K562 (cell line): ENCODE measurements at regions not wholly inside any gene's neighbourhood (a gene's known extent, or its start where the extent isn't known, plus 50 kb on each side); places are given as distances from the start of the nearest gene placed in this dataset.

Source experiments
- ATAC-seq: fragments of 200-7000 bp; cut with Tn5 transposase; 3 replicates; pipeline ENCODE4 v1.9.1; 2020; ENCODE audit warnings: moderate library complexity
- BruUV-seq: library from RNA; stranded (reverse); fragments of 400-500 nt; replicated peaks from 2 replicates; lab custom pipeline; 2021; lab: Mats Ljungman, UMichigan
- CTCF ChIA-PET: fragments of 300-600 bp; formaldehyde crosslinking; extraction: SDS; loops from one replicate; lab custom pipeline; 2021; ENCODE audit warnings: low intra/inter-chr PET ratio; lab: Yijun Ruan, JAX
- POLR2A ChIA-PET: fragments of 300-600, 350-650 bp; sonication (Branson Sonifier 250); formaldehyde crosslinking; extraction: SDS; loops from one replicate; lab custom pipeline; 2021; ENCODE audit warnings: antibody characterized with exemption, inconsistent platforms; lab: Yijun Ruan, JAX
- DNase-seq, 4 experiments: peaks; one replicate each; pipeline versions ENCODE4 v3.0.0 to v3.0.0-alpha.2; 2011 to 2018; ENCODE audit warnings: low spot score in 3 of 4, mixed read lengths in 3 of 4; ENCODE audit errors: extremely low read depth in 1 of 4
- FAIRE-seq: peaks from 2 replicates; lab custom pipeline; 2011; peaks lifted over from hg19 to GRCh38; lab: Jason Lieb, UNC
- H2AFZ ChIP-seq: 2 replicates; pipeline ENCODE4 v1.6.0; 2011; ENCODE audit warnings: low read depth, low read length, control low read depth, inconsistent platforms
- H3K27ac ChIP-seq: fragments of 200-600 bp; 3 replicates; pipeline ENCODE4 v1.8.0; 2011; ENCODE audit warnings: low read depth, mild to moderate bottlenecking, control low read depth, inconsistent platforms, low read length, moderate library complexity, mixed read lengths; ENCODE audit errors: extremely low read depth
- H3K27me3 ChIP-seq, 2 experiments: fragments of 300-600 bp in 1 of 2; 2 replicates in 1 of 2; 3 replicates in 1 of 2; pipeline versions ENCODE4 v1.6.0 to v1.8.0; 2011; ENCODE audit warnings: inconsistent platforms in 2 of 2, low read length in 2 of 2, mild to moderate bottlenecking in 1 of 2, mixed read lengths in 1 of 2, moderate library complexity in 1 of 2; ENCODE audit not compliant: control insufficient read depth in 2 of 2, insufficient read depth in 2 of 2
- H3K36me3 ChIP-seq: fragments of 300-600 bp; 3 replicates; pipeline ENCODE4 v1.8.0; 2011; ENCODE audit warnings: mild to moderate bottlenecking, low read length, inconsistent platforms; ENCODE audit not compliant: control insufficient read depth, insufficient read depth
- H3K4me1 ChIP-seq, 2 experiments: fragments of 200-600 bp in 1 of 2; replicated peaks in 1 of 2; 2 replicates in 1 of 2; 3 replicates in 1 of 2; pipeline versions ENCODE4 v1.5.1 to v1.8.0; 2011; ENCODE audit warnings: inconsistent platforms in 2 of 2, low read length in 2 of 2, mild to moderate bottlenecking in 1 of 2, mixed read lengths in 1 of 2, moderate library complexity in 1 of 2; ENCODE audit not compliant: control insufficient read depth in 2 of 2, insufficient read depth in 2 of 2
- H3K4me2 ChIP-seq: 2 replicates; pipeline ENCODE4 v1.6.1; 2011; ENCODE audit warnings: low read length, control low read depth, inconsistent platforms, mixed read lengths; ENCODE audit not compliant: insufficient read depth
- H3K4me3 ChIP-seq: fragments of 200-600 bp; sonication (generic), shearing (Covaris generic); 2 replicates; pipeline ENCODE4 v1.5.1; 2016; ENCODE audit warnings: control low read depth, inconsistent platforms
- H3K79me2 ChIP-seq: fragments of 200-600 bp; 3 replicates; pipeline ENCODE4 v1.8.0; 2011; ENCODE audit warnings: low read length, inconsistent platforms; ENCODE audit not compliant: control insufficient read depth, insufficient read depth
- H3K9ac ChIP-seq, 2 experiments: 2 replicates each; pipeline versions ENCODE4 v1.6.0 to v1.6.1; 2011; ENCODE audit warnings: low read depth in 2 of 2, low read length in 2 of 2, control low read depth in 1 of 2, inconsistent platforms in 1 of 2, mild to moderate bottlenecking in 1 of 2, mixed read lengths in 1 of 2; ENCODE audit not compliant: insufficient read depth in 1 of 2
- H3K9me1 ChIP-seq: one replicate; pipeline ENCODE4 v1.6.0; 2011; ENCODE audit warnings: inconsistent platforms, mild to moderate bottlenecking, low read length, moderate library complexity; ENCODE audit not compliant: control insufficient read depth, insufficient read depth
- H3K9me3 ChIP-seq: replicated peaks from 2 replicates; pipeline ENCODE4 v1.5.1; 2011; ENCODE audit warnings: low read depth, low read length, inconsistent platforms; ENCODE audit not compliant: control insufficient read depth, insufficient read depth
- H4K20me1 ChIP-seq: replicated peaks from 2 replicates; pipeline ENCODE4 v1.6.1; 2011; ENCODE audit warnings: low read length, inconsistent platforms, mixed read lengths; ENCODE audit not compliant: control insufficient read depth, insufficient read depth
- FOXA3 ChIP-seq, 2 experiments: fragments of 450-650 bp in 1 of 2; sonication (generic) in 1 of 2; formaldehyde crosslinking; IDR thresholded peaks in 1 of 2; conservative IDR thresholded peaks in 1 of 2; 2 replicates each; pipeline versions ENCODE4 v1.4.0 to v1.8.0; 2020 to 2022; ENCODE audit warnings: mild to moderate bottlenecking in 2 of 2, missing genetic modification reagents in 1 of 2
- FOXK2 ChIP-seq, 2 experiments: fragments of 450-650 bp; IDR thresholded peaks in 1 of 2; conservative IDR thresholded peaks in 1 of 2; 2 replicates each; pipeline ENCODE4 v1.6.1; 2016; ENCODE audit warnings: low read depth in 2 of 2, mild to moderate bottlenecking in 1 of 2
- HDAC6 ChIP-seq: IDR thresholded peaks from 2 replicates; pipeline ENCODE4 v1.6.1; 2012; ENCODE audit warnings: low read depth, mild to moderate bottlenecking, control low read depth, inconsistent platforms, low read length, moderate library complexity
- MEIS2 ChIP-seq: fragments of 450-650 bp; IDR thresholded peaks from 2 replicates; pipeline ENCODE4 v1.6.1; 2014; ENCODE audit warnings: mild to moderate bottlenecking; ENCODE audit not compliant: partially characterized antibody
- NEUROD1 ChIP-seq: fragments of 150-350 bp; IDR thresholded peaks from 2 replicates; pipeline ENCODE4 v1.6.1; 2014; ENCODE audit warnings: borderline replicate concordance, low read length, low read depth; ENCODE audit not compliant: partially characterized antibody
- NFE2L1 ChIP-seq: fragments of 450-650 bp; IDR thresholded peaks from 2 replicates; pipeline ENCODE4 v1.6.1; 2016; ENCODE audit warnings: missing genetic modification characterization, low read depth, mild to moderate bottlenecking, missing compliant biosample characterization, moderate library complexity, borderline replicate concordance
- POU5F1 ChIP-seq: fragments of 150-350 bp; IDR thresholded peaks from 2 replicates; pipeline ENCODE4 v1.6.1; 2014; ENCODE audit warnings: borderline replicate concordance, low read length, low read depth, mild to moderate bottlenecking; ENCODE audit not compliant: partially characterized antibody
- SLC30A9 ChIP-seq: fragments of 250-450 bp; sonication (Bioruptor Pico); IDR thresholded peaks from 2 replicates; pipeline ENCODE4 v1.8.0; 2022; ENCODE audit warnings: mild to moderate bottlenecking, moderate library complexity
- SMARCA5 ChIP-seq: fragments of 450-650 bp; IDR thresholded peaks from 2 replicates; pipeline ENCODE4 v1.6.1; 2016
- SRF ChIP-seq, 2 experiments: fragments of 250-450, 450-650 bp in 1 of 2; sonication (Bioruptor Pico) in 1 of 2; sonication (generic) in 1 of 2; formaldehyde crosslinking; IDR thresholded peaks; 2 replicates each; pipeline versions ENCODE4 v1.5.0 to v1.5.1; 2020 to 2022; ENCODE audit warnings: mild to moderate bottlenecking in 1 of 2, missing genetic modification reagents in 1 of 2
- ZC3H11A ChIP-seq: IDR thresholded peaks from 2 replicates; pipeline ENCODE4 v1.6.1; 2012; ENCODE audit warnings: low read depth, low read length, improper control_type of control experiment
- ZNF3 ChIP-seq: fragments of 250-450 bp; sonication (Bioruptor Pico); IDR thresholded peaks from 2 replicates; pipeline ENCODE4 v1.5.0; 2021; ENCODE audit warnings: mild to moderate bottlenecking, moderate library complexity
- ZNF347 ChIP-seq: fragments of 450-650 bp; formaldehyde crosslinking; IDR thresholded peaks from 2 replicates; pipeline ENCODE4 v1.4.0; 2020; ENCODE audit warnings: low read depth, mild to moderate bottlenecking, moderate library complexity
- ZNF507 ChIP-seq: conservative IDR thresholded peaks from 2 replicates; pipeline ENCODE4 v1.6.1; 2017; ENCODE audit warnings: missing genetic modification characterization, missing compliant biosample characterization
- ZNF644 ChIP-seq: fragments of 200-800 bp; sonication (Bioruptor generic); IDR thresholded peaks from 2 replicates; pipeline ENCODE4 v1.6.1; 2016; ENCODE audit warnings: low read depth, missing genetic modification characterization, missing compliant biosample characterization
- WGBS: fragments of 100-300 bp; shearing (Covaris generic); methylation state at CpG from one replicate; pipeline ENCODE4 v1.1.6; 2016; ENCODE audit warnings: low coverage, mixed read lengths; ENCODE audit not compliant: insufficient coverage; ENCODE audit errors: missing lambda C conversion rate; 5-methylcytosine and 5-hydroxymethylcytosine counted together
- in situ Hi-C: fragments of 300-500 bp; cut with MboI; formaldehyde crosslinking; loops from 4 replicates; pipeline ENCODE4 v1.15.0; 2018; ENCODE audit warnings: inconsistent platforms, mixed read lengths
- intact Hi-C: fragments of 100-400 bp; cut with micrococcal nuclease; formaldehyde crosslinking; loops from 2 replicates; pipeline ENCODE4 v1.14.2; 2022
- TF ChIP-seq, protein P1 (sequence below): fragments of 450-650 bp; formaldehyde crosslinking; IDR thresholded peaks from 2 replicates; pipeline ENCODE4 v1.4.0; 2022; ENCODE audit warnings: missing genetic modification characterization
- TF ChIP-seq, protein P2 (sequence below): sonication (generic); formaldehyde crosslinking; IDR thresholded peaks from 2 replicates; pipeline ENCODE4 v1.8.0; 2023; ENCODE audit warnings: missing genetic modification reagents, mild to moderate bottlenecking, borderline replicate concordance

DNA sequence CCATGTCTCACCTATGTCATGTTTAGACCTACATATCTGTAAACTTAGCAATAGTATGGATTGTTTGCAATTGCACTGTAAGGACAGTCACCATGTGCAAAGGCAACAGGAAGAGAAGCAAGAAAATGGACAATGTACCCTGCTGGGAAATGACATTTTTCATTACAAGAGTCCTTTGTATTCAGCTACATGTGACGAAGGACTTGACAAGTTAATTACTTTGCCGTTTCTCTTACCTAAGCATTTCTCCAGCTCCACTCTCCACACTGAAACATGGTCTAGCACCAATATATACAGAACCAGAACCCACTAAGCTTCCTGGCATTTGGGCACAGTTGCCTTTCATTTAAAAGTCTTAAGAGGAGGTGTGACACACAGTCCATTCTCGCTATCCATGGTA, 76.6 kb upstream of the PFKP start:
- Histone ChIP-seq H3K36me3 (no peaks in the 10 kb centered on the region), H3K4me3 (no peak overlapping the region), H4K20me1 (no peaks in the 10 kb centered on the region), H3K4me1 (peaks cover 5% of the 10 kb centered on the region in 2 experiments; a peak in 2 of 5 replicates), H3K27me3 (peaks cover 14 to 31% of the 10 kb centered on the region in 2 experiments; a peak in 4 of 5 replicates), H3K4me2 (no peak overlapping the region), H3K9ac (no peak overlapping the region), H3K9me3 (no peaks in the 10 kb centered on the region; the same call in 1 of the 2 replicates), H3K27ac (no peak overlapping the region), H3K79me2 (no peaks in the 10 kb centered on the region), H2AFZ (no peak overlapping the region), H3K9me1 (no peaks in the 10 kb centered on the region)
- DNase-seq (no peak), ATAC-seq (no peak), FAIRE-seq (no peak)
- in situ Hi-C loops (no loop called here), intact Hi-C loops (no loop called here)
- ChIA-PET CTCF (no interaction called here), POLR2A (interaction anchor here (0.6 kb wide), 1 partner anchor 346 kb away, joined by 3 read pairs; no protein-coding TSS in a partner anchor)
- no TSS peak for BruUV-seq
- WGBS, result 1% methylated on average over 3 of the region's 3 CpGs
- TF ChIP-seq, protein P1, sequence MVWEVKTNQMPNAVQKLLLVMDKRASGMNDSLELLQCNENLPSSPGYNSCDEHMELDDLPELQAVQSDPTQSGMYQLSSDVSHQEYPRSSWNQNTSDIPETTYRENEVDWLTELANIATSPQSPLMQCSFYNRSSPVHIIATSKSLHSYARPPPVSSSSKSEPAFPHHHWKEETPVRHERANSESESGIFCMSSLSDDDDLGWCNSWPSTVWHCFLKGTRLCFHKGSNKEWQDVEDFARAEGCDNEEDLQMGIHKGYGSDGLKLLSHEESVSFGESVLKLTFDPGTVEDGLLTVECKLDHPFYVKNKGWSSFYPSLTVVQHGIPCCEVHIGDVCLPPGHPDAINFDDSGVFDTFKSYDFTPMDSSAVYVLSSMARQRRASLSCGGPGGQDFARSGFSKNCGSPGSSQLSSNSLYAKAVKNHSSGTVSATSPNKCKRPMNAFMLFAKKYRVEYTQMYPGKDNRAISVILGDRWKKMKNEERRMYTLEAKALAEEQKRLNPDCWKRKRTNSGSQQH (CRISPR knock-in tag), result no peak
- no peak for TF ChIP-seq NFE2L1 (tag)
- no peak for TF ChIP-seq ZNF3
- TF ChIP-seq, protein P2, sequence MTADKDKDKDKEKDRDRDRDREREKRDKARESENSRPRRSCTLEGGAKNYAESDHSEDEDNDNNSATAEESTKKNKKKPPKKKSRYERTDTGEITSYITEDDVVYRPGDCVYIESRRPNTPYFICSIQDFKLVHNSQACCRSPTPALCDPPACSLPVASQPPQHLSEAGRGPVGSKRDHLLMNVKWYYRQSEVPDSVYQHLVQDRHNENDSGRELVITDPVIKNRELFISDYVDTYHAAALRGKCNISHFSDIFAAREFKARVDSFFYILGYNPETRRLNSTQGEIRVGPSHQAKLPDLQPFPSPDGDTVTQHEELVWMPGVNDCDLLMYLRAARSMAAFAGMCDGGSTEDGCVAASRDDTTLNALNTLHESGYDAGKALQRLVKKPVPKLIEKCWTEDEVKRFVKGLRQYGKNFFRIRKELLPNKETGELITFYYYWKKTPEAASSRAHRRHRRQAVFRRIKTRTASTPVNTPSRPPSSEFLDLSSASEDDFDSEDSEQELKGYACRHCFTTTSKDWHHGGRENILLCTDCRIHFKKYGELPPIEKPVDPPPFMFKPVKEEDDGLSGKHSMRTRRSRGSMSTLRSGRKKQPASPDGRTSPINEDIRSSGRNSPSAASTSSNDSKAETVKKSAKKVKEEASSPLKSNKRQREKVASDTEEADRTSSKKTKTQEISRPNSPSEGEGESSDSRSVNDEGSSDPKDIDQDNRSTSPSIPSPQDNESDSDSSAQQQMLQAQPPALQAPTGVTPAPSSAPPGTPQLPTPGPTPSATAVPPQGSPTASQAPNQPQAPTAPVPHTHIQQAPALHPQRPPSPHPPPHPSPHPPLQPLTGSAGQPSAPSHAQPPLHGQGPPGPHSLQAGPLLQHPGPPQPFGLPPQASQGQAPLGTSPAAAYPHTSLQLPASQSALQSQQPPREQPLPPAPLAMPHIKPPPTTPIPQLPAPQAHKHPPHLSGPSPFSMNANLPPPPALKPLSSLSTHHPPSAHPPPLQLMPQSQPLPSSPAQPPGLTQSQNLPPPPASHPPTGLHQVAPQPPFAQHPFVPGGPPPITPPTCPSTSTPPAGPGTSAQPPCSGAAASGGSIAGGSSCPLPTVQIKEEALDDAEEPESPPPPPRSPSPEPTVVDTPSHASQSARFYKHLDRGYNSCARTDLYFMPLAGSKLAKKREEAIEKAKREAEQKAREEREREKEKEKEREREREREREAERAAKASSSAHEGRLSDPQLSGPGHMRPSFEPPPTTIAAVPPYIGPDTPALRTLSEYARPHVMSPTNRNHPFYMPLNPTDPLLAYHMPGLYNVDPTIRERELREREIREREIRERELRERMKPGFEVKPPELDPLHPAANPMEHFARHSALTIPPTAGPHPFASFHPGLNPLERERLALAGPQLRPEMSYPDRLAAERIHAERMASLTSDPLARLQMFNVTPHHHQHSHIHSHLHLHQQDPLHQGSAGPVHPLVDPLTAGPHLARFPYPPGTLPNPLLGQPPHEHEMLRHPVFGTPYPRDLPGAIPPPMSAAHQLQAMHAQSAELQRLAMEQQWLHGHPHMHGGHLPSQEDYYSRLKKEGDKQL (CRISPR knock-in tag), result no peak
- TF ChIP-seq ZNF644 (tag), result no peak
- TF ChIP-seq SLC30A9 (CRISPR knock-in tag), result no peak
- TF ChIP-seq ZNF347 (CRISPR knock-in tag), result no peak
- no peak for TF ChIP-seq FOXK2 (conservative IDR thresholded peaks at IDR 0.05 in 1 of 2, IDR thresholded peaks at IDR 0.05 in 1 of 2; ENCODE audit: low read depth in 2 of 2)
- TF ChIP-seq FOXA3 (CRISPR knock-in tag; conservative IDR thresholded peaks at IDR 0.05 in 1 of 2, IDR thresholded peaks at IDR 0.05 in 1 of 2), result no peak
- no peak for TF ChIP-seq NEUROD1
- TF ChIP-seq POU5F1, result no peak
- TF ChIP-seq MEIS2, result no peak
- TF ChIP-seq ZNF507 (tag), result no peak
- no peak for TF ChIP-seq SRF (CRISPR knock-in tag; IDR thresholded peaks at IDR 0.05)
- no peak for TF ChIP-seq ZC3H11A
- no peak for TF ChIP-seq SMARCA5
- TF ChIP-seq HDAC6, result no peak
